ENCODE measurements at regions not wholly inside any gene's neighbourhood (a gene's known extent, or its start where the extent isn't known, plus 50 kb on each side); places are given as distances from the start of the nearest gene placed in this dataset.

- Histone ChIP-seq H2AFZ (ENCODE audit: low read depth, low read length) (no peak overlapping the region), H3K27me3 (ENCODE audit: low read depth, low read length) (no peaks in the 10 kb centered on the region), H3K36me3 (replicated peaks; ENCODE audit: low read depth, low read length) (peaks cover 5% of the 10 kb centered on the region), H3K4me2 (ENCODE audit: low read length) (no peak overlapping the region), H3K4me1 (ENCODE audit: low read length) (peaks cover 26% of the 10 kb centered on the region), H3K9ac (ENCODE audit: low read length) (no peak overlapping the region), H4K20me1 (ENCODE audit: insufficient read depth, low read length) (no peaks in the 10 kb centered on the region), H3K4me3 (ENCODE audit: low read length) (no peak overlapping the region), H3K79me2 (ENCODE audit: low read length) (no peaks in the 10 kb centered on the region), H3K9me3 (ENCODE audit: insufficient read depth, low read length) (no peaks in the 10 kb centered on the region), H3K27ac (ENCODE audit: low read length) (0 out of 2 replicates have a peak overlapping the region, but pooled peaks have one; percentile 18)
- TF ChIP-seq EZH2phosphoT487 (IDR thresholded peaks at IDR 0.05; ENCODE audit: low read depth): no peak
- TF ChIP-seq CTCF (IDR thresholded peaks at IDR 0.05; ENCODE audit: low read depth, low read length): no peak
These were observed 200.2 kb downstream of the MRPL39 start for GRCh38 chr21:25406887-25407579.

- no peak overlapping the region for H3K4me3 ChIP-seq (ENCODE audit: low read length)
- no peaks in the 10 kb centered on the region for H4K20me1 ChIP-seq (ENCODE audit: insufficient read depth, low read length)
- no peaks in the 10 kb centered on the region for H3K79me2 ChIP-seq (ENCODE audit: low read length)
- TF ChIP-seq EZH2phosphoT487 (IDR thresholded peaks at IDR 0.05; ENCODE audit: low read depth): no peak
- no peak for TF ChIP-seq CTCF (IDR thresholded peaks at IDR 0.05; ENCODE audit: low read depth, low read length)
- H3K36me3 ChIP-seq (replicated peaks; ENCODE audit: low read depth, low read length): peaks cover 5% of the 10 kb centered on the region
- no peak overlapping the region; the same call in 1 of the 2 replicates for H3K9ac ChIP-seq (ENCODE audit: low read length)
- no peak overlapping the region for H2AFZ ChIP-seq (ENCODE audit: low read depth, low read length)
- peak overlapping the region; percentile 18; the same call in 1 of the 2 replicates for H3K27ac ChIP-seq (ENCODE audit: low read length)
- H3K4me1 ChIP-seq (ENCODE audit: low read length): peaks cover 19% of the 10 kb centered on the region
- H3K27me3 ChIP-seq (ENCODE audit: low read depth, low read length): no peaks in the 10 kb centered on the region
- no peaks in the 10 kb centered on the region for H3K9me3 ChIP-seq (ENCODE audit: insufficient read depth, low read length)
- no peak overlapping the region for H3K4me2 ChIP-seq (ENCODE audit: low read length)
These were observed 201.3 kb downstream of the MRPL39 start for GRCh38 chr21:25405984-25406383.

- no peak overlapping the region for H3K27ac ChIP-seq (ENCODE audit: low read length)
- H3K27me3 ChIP-seq (ENCODE audit: low read depth, low read length): no peaks in the 10 kb centered on the region
- no peaks in the 10 kb centered on the region for H4K20me1 ChIP-seq (ENCODE audit: insufficient read depth, low read length)
- peaks cover 16% of the 10 kb centered on the region for H3K36me3 ChIP-seq (replicated peaks; ENCODE audit: low read depth, low read length)
- no peak for TF ChIP-seq CTCF (IDR thresholded peaks at IDR 0.05; ENCODE audit: low read depth, low read length)
- no peak for TF ChIP-seq EZH2phosphoT487 (IDR thresholded peaks at IDR 0.05; ENCODE audit: low read depth)
- H3K9ac ChIP-seq (ENCODE audit: low read length): no peak overlapping the region
- H3K4me1 ChIP-seq (ENCODE audit: low read length): peaks cover 34% of the 10 kb centered on the region
- H3K4me3 ChIP-seq (ENCODE audit: low read length): no peak overlapping the region
- no peak overlapping the region for H3K4me2 ChIP-seq (ENCODE audit: low read length)
- H2AFZ ChIP-seq (ENCODE audit: low read depth, low read length): no peak overlapping the region
- peaks cover 6% of the 10 kb centered on the region; the same call in 1 of the 2 replicates for H3K79me2 ChIP-seq (ENCODE audit: low read length)
- no peaks in the 10 kb centered on the region for H3K9me3 ChIP-seq (ENCODE audit: insufficient read depth, low read length)
These were observed 204.9 kb downstream of the MRPL39 start for GRCh38 chr21:25402134-25402961.

- H3K9me3 ChIP-seq (ENCODE audit: insufficient read depth, low read length): no peaks in the 10 kb centered on the region
- peaks cover 16% of the 10 kb centered on the region for H3K36me3 ChIP-seq (replicated peaks; ENCODE audit: low read depth, low read length)
- H3K79me2 ChIP-seq (ENCODE audit: low read length): peaks cover 8% of the 10 kb centered on the region; the same call in 1 of the 2 replicates
- H4K20me1 ChIP-seq (ENCODE audit: insufficient read depth, low read length): no peaks in the 10 kb centered on the region
- no peak overlapping the region for H3K4me2 ChIP-seq (ENCODE audit: low read length)
- H3K27me3 ChIP-seq (ENCODE audit: low read depth, low read length): no peaks in the 10 kb centered on the region
- no peak overlapping the region for H3K4me3 ChIP-seq (ENCODE audit: low read length)
- H3K4me1 ChIP-seq (ENCODE audit: low read length): peaks cover 36% of the 10 kb centered on the region
- no peak for TF ChIP-seq CTCF (IDR thresholded peaks at IDR 0.05; ENCODE audit: low read depth, low read length)
- no peak for TF ChIP-seq EZH2phosphoT487 (IDR thresholded peaks at IDR 0.05; ENCODE audit: low read depth)
- H3K9ac ChIP-seq (ENCODE audit: low read length): no peak overlapping the region
- no peak overlapping the region for H3K27ac ChIP-seq (ENCODE audit: low read length)
- no peak overlapping the region for H2AFZ ChIP-seq (ENCODE audit: low read depth, low read length)
These were observed 206.9 kb downstream of the MRPL39 start for GRCh38 chr21:25400427-25400826.

Data from OCI-LY3 (cell line).